Glomerular visceral epithelial cell (primary cell): ENCODE measurements at regions not wholly inside any gene's neighbourhood (a gene's known extent, or its start where the extent isn't known, plus 50 kb on each side); places are given as distances from the start of the nearest gene placed in this dataset.
"Not testable (repeated sequence)": the region's sequence is repeated elsewhere in the genome, so short reads cannot be mapped to it uniquely, and the experiment has no call there.

Experiments
- DNase-seq: peaks from one replicate; pipeline ENCODE4 v3.0.0-alpha.2; 2016; ENCODE audit errors: extremely low spot score

GRCh38 chr3:655824-656223, 437.0 kb upstream of the CNTN6 start:
- no peak for DNase-seq

- no peak for DNase-seq
These were observed 431.5 kb upstream of the CNTN6 start for GRCh38 chr3:661356-661755.

GRCh38 chr3:674116-674515, 418.7 kb upstream of the CNTN6 start:
- DNase-seq, result no peak

GRCh38 chr3:675846-676245, 417.0 kb upstream of the CNTN6 start:
- no peak for DNase-seq

- no peak for DNase-seq
These were observed 409.1 kb upstream of the CNTN6 start for GRCh38 chr3:683770-684169.

GRCh38 chr3:690770-691169, 402.1 kb upstream of the CNTN6 start:
- DNase-seq, result no peak

- no peak for DNase-seq
These were observed 392.3 kb upstream of the CNTN6 start for GRCh38 chr3:700514-700913.

- DNase-seq, result no peak
These were observed 385.8 kb upstream of the CNTN6 start for GRCh38 chr3:707041-707440.

- no peak for DNase-seq
These were observed 379.7 kb upstream of the CNTN6 start for GRCh38 chr3:713006-713621.

- no peak for DNase-seq
These were observed 378.7 kb upstream of the CNTN6 start for GRCh38 chr3:713947-714620.

GRCh38 chr3:721086-721485, 371.7 kb upstream of the CNTN6 start:
- no peak for DNase-seq

- DNase-seq, result no peak
These were observed 360.4 kb upstream of the CNTN6 start for GRCh38 chr3:732326-732928.

GRCh38 chr3:733313-733712, 359.5 kb upstream of the CNTN6 start:
- no peak for DNase-seq

GRCh38 chr3:757711-758110, 335.1 kb upstream of the CNTN6 start:
- no peak for DNase-seq

- DNase-seq, result no peak
These were observed 333.7 kb upstream of the CNTN6 start for GRCh38 chr3:759106-759505.

GRCh38 chr3:773433-773832, 319.4 kb upstream of the CNTN6 start:
- DNase-seq, result not testable (repeated sequence)

GRCh38 chr3:775178-775880, 317.5 kb upstream of the CNTN6 start:
- DNase-seq, result no peak

- no peak for DNase-seq
These were observed 312.3 kb upstream of the CNTN6 start for GRCh38 chr3:780505-780904.

GRCh38 chr3:791442-791841, 301.4 kb upstream of the CNTN6 start:
- DNase-seq, result no peak

- DNase-seq, result no peak
These were observed 300.2 kb upstream of the CNTN6 start for GRCh38 chr3:792630-793029.

- no peak for DNase-seq
These were observed 288.6 kb upstream of the CNTN6 start for GRCh38 chr3:804211-804610.

GRCh38 chr3:805326-805725, 287.5 kb upstream of the CNTN6 start:
- DNase-seq, result no peak

GRCh38 chr3:806006-806405, 286.8 kb upstream of the CNTN6 start:
- no peak for DNase-seq
